GM20000 (cell line): ENCODE measurements at regions not wholly inside any gene's neighbourhood (a gene's known extent, or its start where the extent isn't known, plus 50 kb on each side); places are given as distances from the start of the nearest gene placed in this dataset.

Experiments
- DNase-seq: peaks from one replicate; pipeline ENCODE4 v3.0.0; 2012; ENCODE audit warnings: low spot score
- TF ChIP-seq, protein P1 (sequence below): IDR thresholded peaks from 2 replicates; pipeline ENCODE4 v1.5.1; 2012; ENCODE audit warnings: mild to moderate bottlenecking, control low read depth; ENCODE audit errors: extremely low read depth, missing control alignments

- TF ChIP-seq, protein P1, sequence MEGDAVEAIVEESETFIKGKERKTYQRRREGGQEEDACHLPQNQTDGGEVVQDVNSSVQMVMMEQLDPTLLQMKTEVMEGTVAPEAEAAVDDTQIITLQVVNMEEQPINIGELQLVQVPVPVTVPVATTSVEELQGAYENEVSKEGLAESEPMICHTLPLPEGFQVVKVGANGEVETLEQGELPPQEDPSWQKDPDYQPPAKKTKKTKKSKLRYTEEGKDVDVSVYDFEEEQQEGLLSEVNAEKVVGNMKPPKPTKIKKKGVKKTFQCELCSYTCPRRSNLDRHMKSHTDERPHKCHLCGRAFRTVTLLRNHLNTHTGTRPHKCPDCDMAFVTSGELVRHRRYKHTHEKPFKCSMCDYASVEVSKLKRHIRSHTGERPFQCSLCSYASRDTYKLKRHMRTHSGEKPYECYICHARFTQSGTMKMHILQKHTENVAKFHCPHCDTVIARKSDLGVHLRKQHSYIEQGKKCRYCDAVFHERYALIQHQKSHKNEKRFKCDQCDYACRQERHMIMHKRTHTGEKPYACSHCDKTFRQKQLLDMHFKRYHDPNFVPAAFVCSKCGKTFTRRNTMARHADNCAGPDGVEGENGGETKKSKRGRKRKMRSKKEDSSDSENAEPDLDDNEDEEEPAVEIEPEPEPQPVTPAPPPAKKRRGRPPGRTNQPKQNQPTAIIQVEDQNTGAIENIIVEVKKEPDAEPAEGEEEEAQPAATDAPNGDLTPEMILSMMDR: no peak
- no peak for DNase-seq
Observed at GRCh38 chr10:43852149-43852548, 203.5 kb upstream of the ZNF32 start.

DNA sequence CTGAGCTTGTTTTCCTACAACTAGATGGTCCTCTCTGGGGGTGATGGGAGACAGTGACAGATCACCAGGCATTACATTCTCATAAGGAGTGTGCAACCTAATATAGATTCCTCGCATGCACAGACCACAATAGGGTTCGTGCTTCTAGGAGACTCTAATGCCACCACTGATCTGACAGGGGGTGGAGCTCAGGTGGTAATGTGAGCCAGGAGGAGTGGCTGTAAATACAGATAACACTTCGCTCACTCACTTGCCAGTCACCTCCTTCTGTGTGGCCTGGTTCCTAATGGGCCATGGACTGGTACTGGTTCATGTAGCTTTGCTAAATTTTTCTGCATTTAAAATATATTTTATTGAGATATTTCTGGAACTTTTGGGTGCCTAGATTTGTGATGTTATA is 202.3 kb upstream of the ZNF32 start:
- DNase-seq: no peak
- TF ChIP-seq, protein P1: no peak

DNA sequence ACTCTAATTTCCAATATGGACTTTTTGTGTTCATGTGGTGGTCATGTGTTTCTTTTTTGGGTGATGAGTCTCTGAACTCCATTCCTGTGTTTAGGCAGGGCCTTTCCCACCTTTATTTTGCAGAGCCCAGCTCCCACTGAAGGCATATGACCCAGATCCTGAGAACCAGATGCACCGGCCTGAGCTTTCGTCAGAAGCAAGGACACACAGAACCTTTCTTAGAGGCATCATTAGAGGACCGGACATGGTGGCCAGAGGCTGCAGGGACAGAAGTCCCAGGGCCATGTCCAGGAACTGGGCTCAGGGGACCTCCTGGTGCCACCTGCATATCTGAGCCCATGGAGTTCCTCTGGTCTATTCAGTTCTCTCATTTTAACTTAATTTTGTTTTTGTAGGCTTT is 200.9 kb upstream of the ZNF32 start:
- TF ChIP-seq, protein P1: no peak
- no peak for DNase-seq

- DNase-seq: no peak
- TF ChIP-seq, protein P1: no peak
Observed at GRCh38 chr10:43846968-43847367, 198.3 kb upstream of the ZNF32 start.

GRCh38 chr10:43846187-43846680 is 197.6 kb upstream of the ZNF32 start:
- no peak for DNase-seq
- TF ChIP-seq, protein P1: no peak

DNA sequence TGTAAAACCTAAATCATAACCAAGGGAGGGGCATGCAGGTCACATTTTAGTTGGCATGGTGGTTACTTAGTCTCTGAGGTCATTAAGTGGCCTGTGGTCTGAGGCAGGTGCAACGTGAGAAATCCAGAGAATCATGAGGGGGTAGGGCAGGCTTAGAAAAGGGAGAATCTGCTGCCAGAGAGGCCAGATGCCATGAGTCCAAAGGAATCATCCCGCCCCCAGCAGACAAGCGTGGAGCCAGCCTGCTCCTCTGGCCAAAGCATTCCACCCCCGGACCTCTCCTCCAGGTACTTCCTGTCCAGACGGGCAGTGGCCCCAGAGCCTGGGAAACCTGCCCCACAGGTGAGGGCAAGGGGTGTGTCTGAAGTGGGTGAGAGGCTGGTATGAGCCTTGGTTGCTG is 196.4 kb upstream of the ZNF32 start:
- TF ChIP-seq, protein P1: no peak
- DNase-seq: no peak

- TF ChIP-seq, protein P1: no peak
- DNase-seq: no peak
Observed at GRCh38 chr10:43844221-43844620, 195.5 kb upstream of the ZNF32 start.
